ENCODE measurements at regions not wholly inside any gene's neighbourhood (a gene's known extent, or its start where the extent isn't known, plus 50 kb on each side); places are given as distances from the start of the nearest gene placed in this dataset.

- WGBS (ENCODE audit: insufficient coverage, low coverage, low lambda C conversion rate, missing lambda C conversion rate): 85% methylated on average over 2 of the region's 2 CpGs
- Histone ChIP-seq H3K27ac (no peak overlapping the region), H3K27me3 (no peaks in the 10 kb centered on the region), H3K36me3 (no peaks in the 10 kb centered on the region), H3K9me3 (no peaks in the 10 kb centered on the region), H3K4me3 (no peak overlapping the region), H3K4me1 (peaks cover 0 to 14% (median 1%) of the 10 kb centered on the region in 4 donors)
- ATAC-seq (no peak), DNase-seq (no peak)
- intact Hi-C loops (cut with DNase I): no loop called here
- no peak for TF ChIP-seq CTCF (IDR thresholded peaks at IDR 0.05)
- TF ChIP-seq POLR2A (IDR thresholded peaks at IDR 0.05): no peak
Measured at GRCh38 chr1:228994676-228995594, 259.7 kb downstream of the RHOU start.

GRCh38 chr1:228996281-228996680 is 261.0 kb downstream of the RHOU start:
- TF ChIP-seq POLR2A (IDR thresholded peaks at IDR 0.05) (no peak), CTCF (IDR thresholded peaks at IDR 0.05) (no peak)
- 86% methylated on average over 5 of the region's 6 CpGs for WGBS (ENCODE audit: insufficient coverage, low coverage, low lambda C conversion rate, missing lambda C conversion rate)

GRCh38 chr1:228997721-228998144 is 262.5 kb downstream of the RHOU start:
- Histone ChIP-seq H3K27me3 (no peaks in the 10 kb centered on the region), H3K4me3 (no peak overlapping the region), H3K4me1 (no peaks in the 10 kb centered on the region), H3K36me3 (no peaks in the 10 kb centered on the region), H3K9me3 (no peaks in the 10 kb centered on the region), H3K27ac (no peak overlapping the region)
- no peak for DNase-seq
- TF ChIP-seq POLR2A (IDR thresholded peaks at IDR 0.05): no peak
- no peak for TF ChIP-seq CTCF (IDR thresholded peaks at IDR 0.05)
- 76% methylated on average over 3 of the region's 4 CpGs for WGBS (ENCODE audit: insufficient coverage, low coverage, low lambda C conversion rate, missing lambda C conversion rate)
- intact Hi-C loops (cut with DNase I): no loop called here
- ATAC-seq: no peak

More at GRCh38 chr1:228996281-228996680, 261.0 kb downstream of the RHOU start:
- H3K4me1 ChIP-seq: peaks cover 0 to under 1% (median 0%) of the 10 kb centered on the region in 4 donors
- H3K36me3 ChIP-seq: no peaks in the 10 kb centered on the region
- ATAC-seq (no peak), DNase-seq (no peak)
- intact Hi-C loops (cut with DNase I): no loop called here
- no peaks in the 10 kb centered on the region for H3K27me3 ChIP-seq
- no peak overlapping the region for H3K27ac ChIP-seq
- no peak overlapping the region for H3K4me3 ChIP-seq
- H3K9me3 ChIP-seq: no peaks in the 10 kb centered on the region

- 13% methylated on average over 1 of the region's 6 CpGs for WGBS (ENCODE audit: insufficient coverage, low coverage, low lambda C conversion rate, missing lambda C conversion rate)
- ATAC-seq (peak; percentile 31 to 79 (median 56)), DNase-seq (no peak)
- Histone ChIP-seq H3K4me3 (no peak overlapping the region), H3K27ac (no peak overlapping the region), H3K4me1 (no peaks in the 10 kb centered on the region), H3K27me3 (no peaks in the 10 kb centered on the region), H3K9me3 (no peaks in the 10 kb centered on the region), H3K36me3 (no peaks in the 10 kb centered on the region)
- TF ChIP-seq CTCF (IDR thresholded peaks at IDR 0.05): no peak
- intact Hi-C loops (cut with DNase I): no loop called here
Measured at GRCh38 chr1:228998179-228998578, 262.9 kb downstream of the RHOU start.

Measured in right lobe of liver (tissue), 6 donors.